ENCODE measurements at regions not wholly inside any gene's neighbourhood (a gene's known extent, or its start where the extent isn't known, plus 50 kb on each side); places are given as distances from the start of the nearest gene placed in this dataset.

DNA sequence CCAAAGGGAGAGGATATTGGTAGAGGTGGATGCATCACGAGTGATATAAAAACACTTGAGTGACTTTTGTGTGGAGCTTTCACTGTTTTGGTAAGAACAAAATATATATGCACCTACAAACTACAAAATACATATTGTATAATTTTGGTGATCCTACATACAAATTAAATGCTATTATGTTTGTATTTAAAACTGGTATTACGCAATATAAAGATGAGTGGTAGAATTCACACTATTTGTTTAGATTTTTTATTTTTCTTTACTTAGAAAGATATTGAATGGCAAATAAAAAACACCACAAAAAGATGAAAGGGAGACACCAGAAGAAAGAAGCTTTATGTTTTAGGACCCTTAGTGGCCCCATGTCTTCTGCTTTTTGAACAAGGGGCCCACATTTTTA is 770.7 kb upstream of the ID2 start:
- no peaks in the 10 kb centered on the region for H3K79me2 ChIP-seq

GRCh38 chr2:7913974-7914373 is 767.9 kb upstream of the ID2 start:
- Histone ChIP-seq H3K79me2 (no peaks in the 10 kb centered on the region), H3K9ac (no peak overlapping the region), H3K27me3 (ENCODE audit: control insufficient read depth, insufficient read depth, low read length) (no peaks in the 10 kb centered on the region), H2AFZ (no peak overlapping the region), H3K36me3 (ENCODE audit: control insufficient read depth, insufficient read depth, low read length) (no peaks in the 10 kb centered on the region), H3K4me2 (ENCODE audit: low read length) (no peak overlapping the region), H3K27ac (no peak overlapping the region), H3K9me3 (ENCODE audit: control insufficient read depth, low read length) (no peaks in the 10 kb centered on the region), H3K4me3 (ENCODE audit: low read depth, low read length) (no peak overlapping the region), H3K4me1 (no peaks in the 10 kb centered on the region)
- no peak for TF ChIP-seq CTCF (IDR thresholded peaks at IDR 0.05)

More for the DNA sequence above, 770.7 kb upstream of the ID2 start:
- H3K4me3 ChIP-seq (ENCODE audit: low read depth, low read length) = no peak overlapping the region
- H3K9me3 ChIP-seq (ENCODE audit: control insufficient read depth, low read length) = no peaks in the 10 kb centered on the region
- no peaks in the 10 kb centered on the region for H3K36me3 ChIP-seq (ENCODE audit: control insufficient read depth, insufficient read depth, low read length)
- H2AFZ ChIP-seq = no peak overlapping the region
- H3K27ac ChIP-seq = no peak overlapping the region
- no peak overlapping the region for H3K9ac ChIP-seq
- no peak for TF ChIP-seq CTCF (IDR thresholded peaks at IDR 0.05)
- H3K27me3 ChIP-seq (ENCODE audit: control insufficient read depth, insufficient read depth, low read length) = no peaks in the 10 kb centered on the region
- H3K4me1 ChIP-seq = no peaks in the 10 kb centered on the region
- H3K4me2 ChIP-seq (ENCODE audit: low read length) = no peak overlapping the region

DNA sequence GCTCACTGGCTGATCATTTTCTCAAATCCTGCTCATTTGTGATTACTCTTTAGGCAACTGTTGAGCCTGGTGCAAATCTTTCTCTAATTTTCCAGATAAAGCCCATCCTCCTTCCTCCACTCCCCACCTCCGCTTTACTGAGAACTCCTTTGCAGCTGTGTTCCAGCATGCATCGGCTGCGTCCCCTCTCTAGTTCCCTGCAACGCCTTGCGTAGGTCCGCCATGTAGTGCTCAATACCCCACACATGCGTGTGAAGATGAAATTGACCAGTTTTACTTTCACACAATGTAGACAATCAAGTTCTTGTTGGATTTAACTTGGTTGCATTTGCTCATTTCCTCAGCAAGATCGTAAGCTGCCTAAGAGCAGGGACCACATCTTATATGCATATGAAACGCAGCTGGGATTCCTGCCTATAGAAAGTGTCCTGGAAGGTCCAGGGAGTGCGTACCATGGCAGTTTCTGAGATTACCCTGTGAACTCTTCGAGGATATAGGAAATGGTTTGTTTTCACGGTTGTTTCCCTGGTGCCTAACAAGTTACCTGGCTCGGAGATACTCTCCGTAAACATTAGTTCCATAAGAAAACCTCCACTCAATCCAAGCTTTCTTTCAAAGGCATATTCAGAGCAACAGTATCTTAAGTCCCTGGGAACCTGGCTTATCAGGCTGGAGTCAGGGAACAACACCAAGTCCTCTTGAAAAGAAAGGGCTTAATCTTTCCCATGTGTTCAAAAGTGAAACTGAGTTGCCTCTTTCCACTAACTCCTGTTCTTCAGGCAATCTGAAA is 766.4 kb upstream of the ID2 start:
- Histone ChIP-seq H3K4me1 (no peaks in the 10 kb centered on the region), H3K4me3 (ENCODE audit: low read depth, low read length) (no peak overlapping the region), H3K27ac (no peak overlapping the region), H3K9ac (no peak overlapping the region), H2AFZ (no peak overlapping the region), H3K36me3 (ENCODE audit: control insufficient read depth, insufficient read depth, low read length) (no peaks in the 10 kb centered on the region), H3K27me3 (ENCODE audit: control insufficient read depth, insufficient read depth, low read length) (no peaks in the 10 kb centered on the region), H3K4me2 (ENCODE audit: low read length) (no peak overlapping the region), H3K79me2 (no peaks in the 10 kb centered on the region), H3K9me3 (ENCODE audit: control insufficient read depth, low read length) (no peaks in the 10 kb centered on the region)
- TF ChIP-seq CTCF (IDR thresholded peaks at IDR 0.05) = no peak

- Histone ChIP-seq H3K79me2 (no peaks in the 10 kb centered on the region), H3K9me3 (ENCODE audit: control insufficient read depth, low read length) (no peaks in the 10 kb centered on the region), H3K9ac (no peak overlapping the region), H3K27ac (no peak overlapping the region), H3K4me1 (no peaks in the 10 kb centered on the region), H3K36me3 (ENCODE audit: control insufficient read depth, insufficient read depth, low read length) (no peaks in the 10 kb centered on the region), H3K4me3 (ENCODE audit: low read depth, low read length) (no peak overlapping the region), H3K27me3 (ENCODE audit: control insufficient read depth, insufficient read depth, low read length) (no peaks in the 10 kb centered on the region), H2AFZ (no peak overlapping the region), H3K4me2 (ENCODE audit: low read length) (no peak overlapping the region)
- no peak for TF ChIP-seq CTCF (IDR thresholded peaks at IDR 0.05)
These were observed 765.2 kb upstream of the ID2 start for GRCh38 chr2:7916670-7917069.

DNA sequence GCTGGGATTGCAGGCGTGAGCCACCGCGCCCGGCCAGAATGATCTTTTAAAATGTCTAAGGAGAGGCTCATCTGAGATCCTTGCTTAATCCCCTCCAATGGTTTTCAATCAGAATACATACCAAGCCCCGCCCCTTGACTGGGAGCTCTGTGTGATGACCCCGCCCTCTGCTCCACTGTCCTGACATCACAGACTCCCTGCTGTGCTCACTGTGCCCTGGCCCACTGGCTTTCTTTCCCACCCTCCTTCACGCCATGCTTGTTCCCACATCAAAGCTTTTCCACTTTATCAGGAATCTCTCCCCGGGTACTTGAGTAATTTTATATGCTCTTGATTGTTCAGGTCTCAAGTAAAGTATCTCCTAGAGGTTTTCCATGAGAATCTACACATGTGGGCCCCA is 762.3 kb upstream of the ID2 start:
- Histone ChIP-seq H3K27me3 (ENCODE audit: control insufficient read depth, insufficient read depth, low read length) (no peaks in the 10 kb centered on the region), H3K27ac (no peak overlapping the region), H3K4me2 (ENCODE audit: low read length) (no peak overlapping the region), H3K4me3 (ENCODE audit: low read depth, low read length) (no peak overlapping the region), H3K4me1 (no peaks in the 10 kb centered on the region), H2AFZ (no peak overlapping the region), H3K36me3 (ENCODE audit: control insufficient read depth, insufficient read depth, low read length) (no peaks in the 10 kb centered on the region), H3K9ac (no peak overlapping the region), H3K79me2 (no peaks in the 10 kb centered on the region), H3K9me3 (ENCODE audit: control insufficient read depth, low read length) (no peaks in the 10 kb centered on the region)
- no peak for TF ChIP-seq CTCF (IDR thresholded peaks at IDR 0.05)

Measured in parathyroid adenoma (tissue), 2 donors.